ENCODE measurements at regions not wholly inside any gene's neighbourhood (a gene's known extent, or its start where the extent isn't known, plus 50 kb on each side); places are given as distances from the start of the nearest gene placed in this dataset.

DNA sequence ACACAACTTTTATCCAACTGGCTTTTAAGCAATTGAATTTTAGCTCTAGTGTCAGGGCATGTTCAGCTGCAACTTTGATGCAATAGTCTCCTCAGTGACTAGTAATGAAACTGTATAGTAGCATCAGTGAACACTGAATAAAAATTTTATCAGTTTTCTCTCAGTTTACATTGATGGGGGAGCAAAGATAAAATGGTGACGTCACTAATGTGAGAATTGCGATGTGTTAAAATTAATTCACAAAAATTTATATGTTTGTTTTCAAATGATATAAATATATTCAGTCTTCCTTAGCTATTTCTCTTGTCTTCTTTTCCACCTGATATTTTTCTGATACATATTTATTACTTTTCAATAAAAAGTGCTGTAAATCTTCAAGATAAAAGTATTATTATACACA, 508.8 kb upstream of the AGA start:
- TF ChIP-seq, protein P1, sequence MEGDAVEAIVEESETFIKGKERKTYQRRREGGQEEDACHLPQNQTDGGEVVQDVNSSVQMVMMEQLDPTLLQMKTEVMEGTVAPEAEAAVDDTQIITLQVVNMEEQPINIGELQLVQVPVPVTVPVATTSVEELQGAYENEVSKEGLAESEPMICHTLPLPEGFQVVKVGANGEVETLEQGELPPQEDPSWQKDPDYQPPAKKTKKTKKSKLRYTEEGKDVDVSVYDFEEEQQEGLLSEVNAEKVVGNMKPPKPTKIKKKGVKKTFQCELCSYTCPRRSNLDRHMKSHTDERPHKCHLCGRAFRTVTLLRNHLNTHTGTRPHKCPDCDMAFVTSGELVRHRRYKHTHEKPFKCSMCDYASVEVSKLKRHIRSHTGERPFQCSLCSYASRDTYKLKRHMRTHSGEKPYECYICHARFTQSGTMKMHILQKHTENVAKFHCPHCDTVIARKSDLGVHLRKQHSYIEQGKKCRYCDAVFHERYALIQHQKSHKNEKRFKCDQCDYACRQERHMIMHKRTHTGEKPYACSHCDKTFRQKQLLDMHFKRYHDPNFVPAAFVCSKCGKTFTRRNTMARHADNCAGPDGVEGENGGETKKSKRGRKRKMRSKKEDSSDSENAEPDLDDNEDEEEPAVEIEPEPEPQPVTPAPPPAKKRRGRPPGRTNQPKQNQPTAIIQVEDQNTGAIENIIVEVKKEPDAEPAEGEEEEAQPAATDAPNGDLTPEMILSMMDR (IDR thresholded peaks at IDR 0.05; ENCODE audit: low read depth, low read length, missing control alignments) = no peak
- DNase-seq (ENCODE audit: extremely low read depth, low read depth) = no peak
- H3K4me3 ChIP-seq (replicated peaks; ENCODE audit: low read depth, low read length) = no peak overlapping the region

- DNase-seq (ENCODE audit: extremely low read depth, low read depth) = no peak
- TF ChIP-seq, protein P1 (IDR thresholded peaks at IDR 0.05; ENCODE audit: low read depth, low read length, missing control alignments) = no peak
- H3K4me3 ChIP-seq (replicated peaks; ENCODE audit: low read depth, low read length) = no peak overlapping the region
These were observed 510.5 kb upstream of the AGA start for GRCh38 chr4:177952723-177953122.

- no peak overlapping the region for H3K4me3 ChIP-seq (replicated peaks; ENCODE audit: low read depth, low read length)
- no peak for DNase-seq (ENCODE audit: extremely low read depth, low read depth)
- TF ChIP-seq, protein P1 (IDR thresholded peaks at IDR 0.05; ENCODE audit: low read depth, low read length, missing control alignments) = no peak
These were observed 515.5 kb upstream of the AGA start for GRCh38 chr4:177957596-177958360.

DNA sequence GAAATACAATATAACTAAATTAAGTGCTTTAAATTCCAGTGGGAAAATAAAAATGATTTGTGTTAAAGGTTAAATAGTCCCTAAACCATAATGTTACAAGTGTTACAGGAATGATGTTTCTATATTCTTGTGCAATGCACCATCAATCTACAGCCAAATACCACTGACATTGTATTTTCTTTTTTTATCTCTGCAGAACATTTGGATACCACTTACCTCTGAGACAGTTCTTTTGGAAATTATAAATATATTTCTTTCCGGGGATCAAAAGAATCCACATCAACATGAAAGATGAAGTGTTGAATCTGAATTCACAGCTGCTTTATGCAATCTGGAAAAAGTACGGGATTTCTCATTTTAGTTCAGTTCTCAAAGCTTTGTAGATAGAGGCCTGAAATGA, 518.3 kb upstream of the AGA start:
- no peak overlapping the region for H3K4me3 ChIP-seq (replicated peaks; ENCODE audit: low read depth, low read length)
- no peak for DNase-seq (ENCODE audit: extremely low read depth, low read depth)
- TF ChIP-seq, protein P1 (IDR thresholded peaks at IDR 0.05; ENCODE audit: low read depth, low read length, missing control alignments) = no peak

- TF ChIP-seq, protein P1 (IDR thresholded peaks at IDR 0.05; ENCODE audit: low read depth, low read length, missing control alignments) = no peak
- no peak for DNase-seq (ENCODE audit: extremely low read depth, low read depth)
- no peak overlapping the region for H3K4me3 ChIP-seq (replicated peaks; ENCODE audit: low read depth, low read length)
These were observed 519.6 kb upstream of the AGA start for GRCh38 chr4:177961761-177962380.

- no peak for DNase-seq (ENCODE audit: extremely low read depth, low read depth)
- TF ChIP-seq, protein P1 (IDR thresholded peaks at IDR 0.05; ENCODE audit: low read depth, low read length, missing control alignments) = no peak
These were observed 521.8 kb upstream of the AGA start for GRCh38 chr4:177964061-177964460.

More at GRCh38 chr4:177964061-177964460, 521.8 kb upstream of the AGA start:
- H3K4me3 ChIP-seq (replicated peaks; ENCODE audit: low read depth, low read length) = no peak overlapping the region

Data from HFF-Myc (cell line).